Skeletal muscle tissue (tissue), 3 donors: ENCODE measurements at regions not wholly inside any gene's neighbourhood (a gene's known extent, or its start where the extent isn't known, plus 50 kb on each side); places are given as distances from the start of the nearest gene placed in this dataset.

Experiments
- H3K27ac ChIP-seq: one replicate; pipeline ENCODE4 v1.7.0; 2013; ENCODE audit warnings: mild to moderate bottlenecking, low read depth, low read length, inconsistent platforms
- H3K27me3 ChIP-seq, 3 donors: one replicate each; pipeline ENCODE4 v1.7.0; 2013; ENCODE audit warnings: low read length in 3 of 3; ENCODE audit not compliant: control insufficient read depth in 3 of 3, insufficient read depth in 3 of 3
- H3K36me3 ChIP-seq, 3 donors: one replicate each; pipeline ENCODE4 v1.7.0; 2013; ENCODE audit warnings: low read length in 3 of 3; ENCODE audit not compliant: control insufficient read depth in 3 of 3, insufficient read depth in 3 of 3
- H3K4me1 ChIP-seq, 3 donors: one replicate each; pipeline ENCODE4 v1.7.0; 2013; ENCODE audit warnings: low read length in 3 of 3, mild to moderate bottlenecking in 3 of 3; ENCODE audit not compliant: control insufficient read depth in 3 of 3, insufficient read depth in 3 of 3
- H3K4me3 ChIP-seq, 3 donors: one replicate each; pipeline ENCODE4 v1.7.0; 2013; ENCODE audit warnings: low read length in 3 of 3
- H3K9ac ChIP-seq, 3 donors: one replicate each; pipeline ENCODE4 v1.7.0; 2013; ENCODE audit warnings: low read length in 3 of 3, mild to moderate bottlenecking in 3 of 3, moderate library complexity in 2 of 3, low read depth in 1 of 3
- H3K9me3 ChIP-seq, 3 donors: one replicate each; pipeline ENCODE4 v1.7.0; 2013; ENCODE audit warnings: low read length in 3 of 3; ENCODE audit not compliant: control insufficient read depth in 3 of 3
- donor health status: Osteomylitis.

GRCh38 chr4:185958094-185958747, 110.7 kb upstream of the TLR3 start:
- no peak overlapping the region for H3K27ac ChIP-seq
- H3K9me3 ChIP-seq, result no peaks in the 10 kb centered on the region
- H3K36me3 ChIP-seq, result no peaks in the 10 kb centered on the region
- no peak overlapping the region for H3K4me3 ChIP-seq
- no peaks in the 10 kb centered on the region for H3K4me1 ChIP-seq
- peaks cover 3 to 5% (median 3%) of the 10 kb centered on the region in 3 donors for H3K27me3 ChIP-seq
- H3K9ac ChIP-seq, result no peak overlapping the region

GRCh38 chr4:185965426-185966384, 103.3 kb upstream of the TLR3 start:
- no peak overlapping the region for H3K9ac ChIP-seq
- no peaks in the 10 kb centered on the region for H3K27me3 ChIP-seq
- H3K36me3 ChIP-seq, result no peaks in the 10 kb centered on the region
- H3K4me1 ChIP-seq, result no peaks in the 10 kb centered on the region
- no peaks in the 10 kb centered on the region for H3K9me3 ChIP-seq
- H3K27ac ChIP-seq, result peak overlapping the region; percentile 23
- H3K4me3 ChIP-seq, result no peak overlapping the region

DNA sequence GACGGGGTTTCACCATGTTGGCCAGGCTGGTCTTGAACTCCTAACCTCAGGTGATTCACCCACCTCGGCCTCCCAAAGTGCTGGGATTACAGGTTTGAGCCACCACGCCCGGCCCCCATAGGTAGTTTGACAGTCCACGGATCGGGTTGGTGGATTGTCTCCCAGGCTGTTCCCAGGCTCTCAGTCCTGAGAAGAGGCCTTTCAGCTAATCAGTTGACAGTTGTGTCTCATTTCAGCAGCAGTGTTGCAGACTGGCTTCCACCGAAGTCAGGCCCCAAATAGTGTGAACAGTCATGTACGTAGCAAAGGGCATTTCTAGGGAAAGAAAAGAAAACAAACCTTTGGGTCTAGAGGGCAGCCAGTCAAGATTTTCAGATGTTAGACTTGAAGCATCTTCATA, 102.4 kb upstream of the TLR3 start:
- Histone ChIP-seq H3K4me1 (no peaks in the 10 kb centered on the region), H3K27me3 (no peaks in the 10 kb centered on the region), H3K4me3 (no peak overlapping the region), H3K9me3 (no peaks in the 10 kb centered on the region), H3K27ac (peak overlapping the region; percentile 23), H3K9ac (no peak overlapping the region), H3K36me3 (no peaks in the 10 kb centered on the region)

DNA sequence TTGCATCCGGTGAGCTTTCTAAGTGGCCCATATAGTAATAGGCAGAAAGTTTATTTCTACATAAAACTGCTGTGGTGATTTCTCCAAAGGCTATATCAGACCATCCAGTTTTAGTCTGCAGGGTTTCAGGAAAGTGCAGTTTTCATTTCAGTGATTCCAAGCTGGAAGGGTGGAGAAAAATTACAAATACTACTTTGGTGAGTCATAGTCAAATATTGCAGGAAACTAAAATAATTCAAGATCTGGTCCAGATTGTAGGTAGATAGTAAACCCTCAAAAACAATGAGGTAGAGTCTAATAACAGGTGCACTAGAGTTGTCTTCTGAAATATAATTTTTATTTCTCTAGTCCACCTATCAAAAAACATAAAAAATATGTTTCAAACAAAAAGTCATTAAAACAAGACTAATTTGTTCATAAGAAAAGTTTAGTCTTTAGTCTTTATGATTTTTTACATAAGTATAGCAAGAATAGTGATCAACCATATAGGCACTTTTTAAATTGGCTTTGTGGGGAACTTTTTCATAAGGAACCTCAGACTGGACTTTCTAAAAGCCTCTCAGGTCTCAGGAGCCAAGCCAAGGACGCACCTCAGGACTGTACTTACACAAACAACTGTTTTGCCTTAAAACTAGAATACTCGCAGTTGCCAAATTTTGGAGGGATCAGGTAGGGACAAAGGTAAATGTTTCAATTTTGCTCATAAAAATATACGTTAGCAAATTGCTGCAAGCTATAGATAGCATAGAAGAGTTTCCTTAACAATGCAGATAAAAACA, 101.8 kb upstream of the TLR3 start:
- H3K36me3 ChIP-seq, result no peaks in the 10 kb centered on the region
- no peak overlapping the region for H3K9ac ChIP-seq
- H3K4me3 ChIP-seq, result no peak overlapping the region
- no peaks in the 10 kb centered on the region for H3K9me3 ChIP-seq
- no peaks in the 10 kb centered on the region for H3K27me3 ChIP-seq
- H3K4me1 ChIP-seq, result no peaks in the 10 kb centered on the region
- H3K27ac ChIP-seq, result no peak overlapping the region

DNA sequence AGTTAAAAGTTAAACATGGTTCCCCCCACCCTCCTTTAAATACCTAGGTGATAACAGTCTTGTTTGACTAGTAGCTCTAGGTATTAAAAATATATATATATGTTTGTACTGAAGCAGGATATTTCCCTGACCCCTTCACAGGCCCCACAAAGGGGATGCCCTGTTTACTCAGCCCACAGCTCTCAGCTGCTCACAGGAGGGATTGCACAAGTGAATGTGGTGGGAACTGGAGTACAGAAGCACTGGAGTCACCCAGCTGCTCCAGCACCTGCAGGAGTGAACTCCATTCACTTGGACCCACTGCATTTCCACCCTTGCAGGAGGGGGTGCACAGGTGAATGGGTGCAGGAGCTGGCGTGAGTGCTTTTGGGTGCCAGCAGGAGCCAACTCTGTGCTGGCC, 99.3 kb upstream of the TLR3 start:
- no peaks in the 10 kb centered on the region for H3K9me3 ChIP-seq
- H3K27ac ChIP-seq, result no peak overlapping the region
- H3K4me1 ChIP-seq, result no peaks in the 10 kb centered on the region
- H3K36me3 ChIP-seq, result no peaks in the 10 kb centered on the region
- no peak overlapping the region for H3K4me3 ChIP-seq
- H3K9ac ChIP-seq, result no peak overlapping the region
- H3K27me3 ChIP-seq, result no peaks in the 10 kb centered on the region

GRCh38 chr4:185987961-185988627, 80.9 kb upstream of the TLR3 start:
- Histone ChIP-seq H3K4me3 (no peak overlapping the region), H3K9ac (no peak overlapping the region), H3K4me1 (no peaks in the 10 kb centered on the region), H3K27ac (no peak overlapping the region), H3K36me3 (no peaks in the 10 kb centered on the region), H3K27me3 (no peaks in the 10 kb centered on the region), H3K9me3 (peaks cover 0 to 2% (median 0%) of the 10 kb centered on the region in 3 donors)

DNA sequence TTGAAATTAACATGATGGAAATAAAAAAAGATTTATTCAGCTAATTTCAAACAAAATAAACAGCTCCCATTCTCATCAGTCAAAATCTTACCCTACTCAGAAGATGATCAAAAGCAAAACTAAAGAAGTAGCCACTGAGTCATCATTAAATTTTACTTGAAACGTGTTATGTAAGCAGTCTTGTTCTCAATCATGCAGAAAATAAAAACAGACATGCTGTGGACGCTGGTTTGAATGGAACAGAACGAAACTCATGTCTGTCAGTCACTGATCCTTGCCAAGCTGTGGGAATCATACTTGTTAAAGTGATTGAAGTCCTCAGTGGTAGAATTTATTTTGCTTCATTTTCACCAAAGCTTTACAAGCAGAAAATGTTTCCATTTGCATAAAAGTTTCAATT, 77.2 kb upstream of the TLR3 start:
- no peaks in the 10 kb centered on the region for H3K4me1 ChIP-seq
- H3K27ac ChIP-seq, result no peak overlapping the region
- no peaks in the 10 kb centered on the region for H3K9me3 ChIP-seq
- H3K27me3 ChIP-seq, result no peaks in the 10 kb centered on the region
- H3K4me3 ChIP-seq, result no peak overlapping the region
- H3K36me3 ChIP-seq, result no peaks in the 10 kb centered on the region
- H3K9ac ChIP-seq, result no peak overlapping the region

GRCh38 chr4:185992585-185992984, 76.4 kb upstream of the TLR3 start:
- Histone ChIP-seq H3K4me3 (no peak overlapping the region), H3K9ac (no peak overlapping the region), H3K4me1 (no peaks in the 10 kb centered on the region), H3K27ac (no peak overlapping the region), H3K27me3 (no peaks in the 10 kb centered on the region), H3K36me3 (no peaks in the 10 kb centered on the region), H3K9me3 (no peaks in the 10 kb centered on the region)

DNA sequence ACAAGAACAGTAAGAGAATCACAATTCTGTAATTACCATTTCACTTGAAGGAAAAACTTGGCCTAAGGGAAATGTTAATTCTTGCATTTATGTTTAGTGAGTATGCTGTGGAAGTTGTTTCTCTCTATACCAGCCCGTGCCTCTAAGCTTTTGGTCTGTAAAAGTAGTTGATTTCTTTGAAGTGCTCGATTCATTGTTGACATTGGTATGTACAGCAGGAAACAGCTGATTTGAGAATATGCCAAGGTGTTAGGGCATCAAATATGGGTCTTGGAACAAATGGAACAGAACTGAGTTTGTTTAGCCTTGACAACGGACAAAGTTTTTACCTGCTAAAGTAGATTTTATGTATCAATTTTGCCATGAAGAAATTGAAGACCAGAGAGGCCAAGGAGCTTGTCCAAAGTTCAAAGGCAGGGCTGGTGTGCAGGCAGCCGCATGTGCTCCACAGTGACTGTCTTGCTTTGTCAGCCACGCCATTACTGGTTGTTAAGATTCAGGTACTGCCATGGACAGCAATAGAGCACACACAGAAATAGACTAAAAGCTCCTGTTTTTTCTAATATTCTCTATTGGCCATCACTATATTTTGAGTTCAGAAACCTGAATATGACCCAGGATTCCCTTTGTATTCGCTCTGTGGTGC, 75.5 kb upstream of the TLR3 start:
- no peaks in the 10 kb centered on the region for H3K27me3 ChIP-seq
- no peak overlapping the region for H3K9ac ChIP-seq
- no peaks in the 10 kb centered on the region for H3K36me3 ChIP-seq
- no peak overlapping the region for H3K27ac ChIP-seq
- no peaks in the 10 kb centered on the region for H3K9me3 ChIP-seq
- no peaks in the 10 kb centered on the region for H3K4me1 ChIP-seq
- no peak overlapping the region for H3K4me3 ChIP-seq
